DOHH2 (cell line): ENCODE measurements at regions not wholly inside any gene's neighbourhood (a gene's known extent, or its start where the extent isn't known, plus 50 kb on each side); places are given as distances from the start of the nearest gene placed in this dataset.
"Not testable (repeated sequence)": the region's sequence is repeated elsewhere in the genome, so short reads cannot be mapped to it uniquely, and the experiment has no call there.

Experiments used
- H3F3A ChIP-seq: fragments of 200-600 bp; sonication (generic), shearing (Covaris generic); 2 replicates; pipeline ENCODE4 v1.6.0; 2016; ENCODE audit warnings: antibody characterized with exemption, mild to moderate bottlenecking; ENCODE audit not compliant: control insufficient read depth, insufficient read depth
- H3K27ac ChIP-seq: fragments of 200-600 bp; sonication (generic); 2 replicates; pipeline ENCODE4 v1.5.1; 2014; ENCODE audit warnings: low read depth, mild to moderate bottlenecking, low read length, moderate library complexity
- H3K27me3 ChIP-seq: fragments of 200-600 bp; sonication (generic); 2 replicates; pipeline ENCODE4 v1.6.1; 2014; ENCODE audit warnings: mild to moderate bottlenecking, low read length, mixed read lengths; ENCODE audit not compliant: control insufficient read depth
- H3K36me3 ChIP-seq: fragments of 200-600 bp; sonication (generic); 2 replicates; pipeline ENCODE4 v1.6.1; 2014; ENCODE audit warnings: mild to moderate bottlenecking, low read length, moderate library complexity, mixed read lengths; ENCODE audit not compliant: control insufficient read depth
- H3K4me1 ChIP-seq: fragments of 200-600 bp; sonication (generic); 2 replicates; pipeline ENCODE4 v1.6.1; 2014; ENCODE audit warnings: mild to moderate bottlenecking, low read length, mixed read lengths; ENCODE audit not compliant: control insufficient read depth
- H3K4me2 ChIP-seq: fragments of 200-600 bp; sonication (generic); 2 replicates; pipeline ENCODE4 v1.6.0; 2014; ENCODE audit warnings: mild to moderate bottlenecking, low read length, moderate library complexity
- H3K4me3 ChIP-seq: fragments of 200-600 bp; sonication (generic); 2 replicates; pipeline ENCODE4 v1.5.1; 2014; ENCODE audit warnings: mild to moderate bottlenecking, low read length, mixed read lengths
- H3K79me2 ChIP-seq: fragments of 200-600 bp; sonication (generic); 2 replicates; pipeline ENCODE4 v1.6.1; 2014; ENCODE audit warnings: mild to moderate bottlenecking, low read length, mixed read lengths; ENCODE audit not compliant: control insufficient read depth
- H3K9me2 ChIP-seq: fragments of 200-600 bp; sonication (generic); replicated peaks from 2 replicates; pipeline ENCODE4 v1.6.1; 2014; ENCODE audit warnings: mild to moderate bottlenecking, low read length, mixed read lengths; ENCODE audit not compliant: control insufficient read depth
- H3K9me3 ChIP-seq: fragments of 200-600 bp; sonication (generic); 2 replicates; pipeline ENCODE4 v1.6.1; 2014; ENCODE audit warnings: antibody characterized with exemption, low read length, mixed read lengths; ENCODE audit not compliant: control insufficient read depth, insufficient read depth
- H4K20me1 ChIP-seq: fragments of 200-600 bp; sonication (generic); 2 replicates; pipeline ENCODE4 v1.6.0; 2014; ENCODE audit warnings: low read depth, mild to moderate bottlenecking, antibody characterized with exemption, low read length, moderate library complexity; ENCODE audit not compliant: control insufficient read depth, insufficient read depth
- EZH2phosphoT487 ChIP-seq: fragments of 200-600 bp; sonication (generic); IDR thresholded peaks from 2 replicates; pipeline ENCODE4 v1.6.1; 2017; ENCODE audit warnings: borderline replicate concordance, mild to moderate bottlenecking, antibody characterized with exemption, low read length, moderate library complexity, mixed read lengths
- TF ChIP-seq, protein P1 (sequence below): fragments of 200-600 bp; sonication (generic); IDR thresholded peaks from one replicate; pipeline ENCODE4 v1.5.1; 2014; ENCODE audit warnings: antibody characterized with exemption, mild to moderate bottlenecking, low read depth, low read length; ENCODE audit not compliant: poor library complexity, severe bottlenecking

DNA sequence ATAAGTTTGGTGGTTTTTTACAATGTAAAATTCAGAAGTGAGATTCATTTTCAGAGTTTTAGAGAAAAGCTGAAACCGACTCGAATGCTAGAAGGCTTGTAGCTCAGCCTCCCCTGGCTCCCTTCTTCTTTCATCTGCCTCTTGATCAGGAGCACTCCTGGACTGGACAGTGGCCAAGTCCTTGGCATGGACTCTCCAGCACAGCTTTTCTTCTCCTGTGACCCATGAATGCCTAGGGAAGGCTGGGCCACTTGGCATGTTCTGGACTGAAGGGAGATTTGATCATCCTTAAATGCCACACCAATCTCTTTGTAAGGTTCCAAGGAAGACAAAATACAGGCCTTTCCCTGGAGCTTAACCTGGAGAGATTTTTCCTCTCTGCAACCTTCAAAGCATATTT lies 384.0 kb upstream of the SASH1 start:
- H3K27me3 ChIP-seq = no peaks in the 10 kb centered on the region
- H3K36me3 ChIP-seq = no peaks in the 10 kb centered on the region
- H3K9me3 ChIP-seq = no peaks in the 10 kb centered on the region; the same call in 1 of the 2 replicates
- H3K79me2 ChIP-seq = no peaks in the 10 kb centered on the region
- TF ChIP-seq, protein P1, sequence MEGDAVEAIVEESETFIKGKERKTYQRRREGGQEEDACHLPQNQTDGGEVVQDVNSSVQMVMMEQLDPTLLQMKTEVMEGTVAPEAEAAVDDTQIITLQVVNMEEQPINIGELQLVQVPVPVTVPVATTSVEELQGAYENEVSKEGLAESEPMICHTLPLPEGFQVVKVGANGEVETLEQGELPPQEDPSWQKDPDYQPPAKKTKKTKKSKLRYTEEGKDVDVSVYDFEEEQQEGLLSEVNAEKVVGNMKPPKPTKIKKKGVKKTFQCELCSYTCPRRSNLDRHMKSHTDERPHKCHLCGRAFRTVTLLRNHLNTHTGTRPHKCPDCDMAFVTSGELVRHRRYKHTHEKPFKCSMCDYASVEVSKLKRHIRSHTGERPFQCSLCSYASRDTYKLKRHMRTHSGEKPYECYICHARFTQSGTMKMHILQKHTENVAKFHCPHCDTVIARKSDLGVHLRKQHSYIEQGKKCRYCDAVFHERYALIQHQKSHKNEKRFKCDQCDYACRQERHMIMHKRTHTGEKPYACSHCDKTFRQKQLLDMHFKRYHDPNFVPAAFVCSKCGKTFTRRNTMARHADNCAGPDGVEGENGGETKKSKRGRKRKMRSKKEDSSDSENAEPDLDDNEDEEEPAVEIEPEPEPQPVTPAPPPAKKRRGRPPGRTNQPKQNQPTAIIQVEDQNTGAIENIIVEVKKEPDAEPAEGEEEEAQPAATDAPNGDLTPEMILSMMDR = no peak
- no peak for TF ChIP-seq EZH2phosphoT487
- no peaks in the 10 kb centered on the region for H3K9me2 ChIP-seq
- H3K4me1 ChIP-seq = no peaks in the 10 kb centered on the region
- H3F3A ChIP-seq = no peaks in the 10 kb centered on the region
- no peaks in the 10 kb centered on the region for H4K20me1 ChIP-seq
- no peak overlapping the region for H3K4me3 ChIP-seq
- H3K27ac ChIP-seq = no peak overlapping the region
- no peak overlapping the region for H3K4me2 ChIP-seq

DNA sequence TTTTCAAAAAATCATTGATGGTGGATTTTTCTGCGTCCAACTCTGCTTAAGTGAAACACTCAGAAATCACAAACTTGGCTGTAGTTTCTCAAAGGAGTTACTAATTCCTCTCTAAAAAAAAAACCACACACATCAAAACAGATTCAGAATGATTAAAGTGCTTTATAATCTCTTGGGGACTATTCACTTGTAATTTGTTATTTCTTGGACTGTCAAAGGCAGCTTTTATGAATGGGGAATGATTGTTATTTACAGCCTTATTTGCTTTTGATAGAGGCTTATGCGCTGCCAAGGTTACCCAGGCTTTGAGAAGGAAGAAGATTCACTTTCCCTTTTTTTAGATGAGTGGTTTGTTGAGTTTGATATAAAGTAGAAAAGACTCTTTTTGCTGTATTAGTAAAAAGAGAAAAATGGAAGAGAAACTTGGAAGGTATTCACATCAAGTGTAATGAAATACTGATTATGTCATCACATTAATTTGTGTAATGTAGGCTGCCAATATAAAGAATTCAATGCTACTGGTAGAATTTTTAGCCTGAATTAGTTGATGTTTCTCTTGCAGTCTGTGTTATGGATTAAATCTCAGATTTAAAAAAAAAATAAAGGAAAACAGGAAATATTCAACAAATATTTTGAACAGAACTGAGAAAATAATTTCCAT lies 381.0 kb upstream of the SASH1 start:
- Histone ChIP-seq H3F3A (no peaks in the 10 kb centered on the region), H3K4me3 (no peak overlapping the region), H3K4me1 (no peaks in the 10 kb centered on the region), H3K9me2 (no peaks in the 10 kb centered on the region), H3K27me3 (no peaks in the 10 kb centered on the region), H4K20me1 (no peaks in the 10 kb centered on the region), H3K27ac (no peak overlapping the region), H3K79me2 (no peaks in the 10 kb centered on the region), H3K4me2 (no peak overlapping the region), H3K36me3 (no peaks in the 10 kb centered on the region), H3K9me3 (no peaks in the 10 kb centered on the region)
- TF ChIP-seq, protein P1 = no peak
- no peak for TF ChIP-seq EZH2phosphoT487

DNA sequence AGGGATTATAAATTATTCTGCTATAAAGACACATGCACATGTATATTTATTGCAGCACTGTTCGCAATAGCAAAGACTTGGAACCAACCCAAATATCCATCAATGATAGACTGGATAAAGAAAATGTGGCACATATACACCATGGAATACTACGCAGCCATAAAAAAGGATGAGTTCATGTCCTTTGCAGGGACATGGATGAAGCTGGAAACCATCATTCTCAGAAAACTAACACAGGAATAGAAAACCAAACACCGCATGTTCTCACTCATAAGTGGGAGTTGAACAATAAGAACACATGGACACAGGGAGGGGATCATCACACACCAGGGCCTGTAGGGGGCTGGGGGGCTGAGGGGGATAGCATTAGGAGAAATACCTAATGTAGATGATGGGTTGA lies 377.2 kb upstream of the SASH1 start:
- H3K9me3 ChIP-seq, H3K27me3 ChIP-seq, H3K27ac ChIP-seq, H3K79me2 ChIP-seq, H3K36me3 ChIP-seq, H3K9me2 ChIP-seq, H4K20me1 ChIP-seq, H3K4me2 ChIP-seq, H3K4me3 ChIP-seq, H3F3A ChIP-seq, H3K4me1 ChIP-seq: not testable (repeated sequence)

DNA sequence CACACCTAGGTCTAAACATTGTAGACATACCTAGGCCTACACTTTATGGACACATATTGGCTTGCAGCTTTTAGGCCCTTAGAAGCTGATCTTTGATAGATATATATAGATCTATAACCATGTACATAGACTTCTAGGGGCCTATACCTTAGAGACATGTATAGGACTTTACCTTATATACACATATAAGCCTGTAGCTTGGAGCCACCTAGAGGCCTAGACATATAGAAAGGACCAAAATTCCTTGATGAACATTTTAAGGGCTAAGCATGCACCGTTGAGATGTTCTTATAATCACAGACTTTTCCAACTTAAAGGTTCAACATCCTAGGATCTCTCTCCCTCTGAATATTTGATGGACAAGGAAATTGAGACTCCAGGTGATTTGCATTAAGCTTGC lies 371.7 kb upstream of the SASH1 start:
- H3K79me2 ChIP-seq = no peaks in the 10 kb centered on the region
- H3K36me3 ChIP-seq = no peaks in the 10 kb centered on the region
- no peaks in the 10 kb centered on the region for H3F3A ChIP-seq
- H3K4me2 ChIP-seq = no peak overlapping the region
- H3K9me2 ChIP-seq = no peaks in the 10 kb centered on the region
- H3K4me3 ChIP-seq = no peak overlapping the region
- H4K20me1 ChIP-seq = no peaks in the 10 kb centered on the region
- TF ChIP-seq, protein P1 = no peak
- no peak for TF ChIP-seq EZH2phosphoT487
- H3K4me1 ChIP-seq = no peaks in the 10 kb centered on the region
- H3K27me3 ChIP-seq = no peaks in the 10 kb centered on the region
- H3K27ac ChIP-seq = no peak overlapping the region
- H3K9me3 ChIP-seq = no peaks in the 10 kb centered on the region
